Chondrocyte (in vitro differentiated cells): ENCODE measurements at regions not wholly inside any gene's neighbourhood (a gene's known extent, or its start where the extent isn't known, plus 50 kb on each side); places are given as distances from the start of the nearest gene placed in this dataset.

Experiments
- DNase-seq: peaks from one replicate; pipeline ENCODE4 v3.0.0; 2021; ENCODE audit warnings: mixed read lengths, low spot score
- H3K27ac Mint-ChIP-seq: one replicate; pipeline ENCODE4 v1.8.0; 2021; ENCODE audit warnings: mild to moderate bottlenecking, moderate library complexity, mixed read lengths; ENCODE audit not compliant: unreplicated experiment
- H3K27me3 Mint-ChIP-seq: 2 replicates; pipeline ENCODE4 v1.8.0; 2021; ENCODE audit warnings: low read depth, mixed read lengths
- H3K36me3 Mint-ChIP-seq: 2 replicates; pipeline ENCODE4 v1.8.0; 2021; ENCODE audit warnings: low read depth, mixed read lengths
- H3K4me1 Mint-ChIP-seq: 2 replicates; pipeline ENCODE4 v1.8.0; 2021; ENCODE audit warnings: low read depth, mild to moderate bottlenecking, mixed read lengths
- H3K4me3 Mint-ChIP-seq: one replicate; pipeline ENCODE4 v1.8.0; 2021; ENCODE audit warnings: mild to moderate bottlenecking, moderate library complexity, mixed read lengths; ENCODE audit not compliant: unreplicated experiment
- H3K9me3 Mint-ChIP-seq: 2 replicates; pipeline ENCODE4 v1.8.0; 2021; ENCODE audit warnings: low read depth, mixed read lengths
- CTCF ChIP-seq: fragments of 200-600 bp; sonication (generic); IDR thresholded peaks from 2 replicates; pipeline ENCODE4 v1.5.0; 2021; ENCODE audit warnings: antibody characterized with exemption, mild to moderate bottlenecking, moderate library complexity

- Mint-ChIP-seq H3K36me3 (no peaks in the 10 kb centered on the region), H3K4me3 (no peak overlapping the region), H3K9me3 (peaks cover 2% of the 10 kb centered on the region), H3K27me3 (no peaks in the 10 kb centered on the region), H3K4me1 (peaks cover 45% of the 10 kb centered on the region), H3K27ac (peak overlapping the region; percentile 22)
- DNase-seq, result no peak
- no peak for TF ChIP-seq CTCF
Measured at GRCh38 chr6:140571145-140571544, 1196.7 kb upstream of the CITED2 start.

GRCh38 chr6:140567466-140567865, 1193.0 kb upstream of the CITED2 start:
- Mint-ChIP-seq H3K4me3 (no peak overlapping the region), H3K9me3 (peaks cover 2% of the 10 kb centered on the region), H3K27ac (peak overlapping the region; percentile 38), H3K27me3 (no peaks in the 10 kb centered on the region), H3K4me1 (peaks cover 37% of the 10 kb centered on the region), H3K36me3 (no peaks in the 10 kb centered on the region)
- peak; percentile 24 for TF ChIP-seq CTCF
- no peak for DNase-seq

DNA sequence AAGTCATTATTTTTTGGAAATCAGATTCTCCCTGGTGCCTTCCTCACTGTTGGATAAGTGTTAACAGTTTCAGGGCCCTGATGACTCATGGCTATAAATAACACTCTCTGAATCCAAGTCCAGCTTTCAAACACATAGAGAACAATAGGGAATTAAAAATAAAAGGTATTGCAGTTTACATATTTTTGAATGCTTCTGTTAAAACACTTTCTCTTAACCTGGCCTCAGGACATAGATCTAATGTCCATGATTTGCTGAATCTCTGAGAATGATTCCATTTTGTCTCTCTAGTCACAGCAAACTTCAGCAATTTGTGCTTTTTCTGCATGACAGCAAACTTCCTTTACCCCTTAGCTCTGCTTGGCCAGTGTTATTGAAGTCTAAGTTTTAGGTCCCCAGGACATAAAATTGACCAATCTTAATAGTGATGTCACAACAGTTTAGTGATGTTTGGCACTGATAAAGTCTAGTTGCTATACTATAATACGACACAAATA, 1192.4 kb upstream of the CITED2 start:
- H3K27ac Mint-ChIP-seq, result peak overlapping the region; percentile 38
- no peak for DNase-seq
- peaks cover 2% of the 10 kb centered on the region for H3K9me3 Mint-ChIP-seq
- H3K4me3 Mint-ChIP-seq, result no peak overlapping the region
- peaks cover 31% of the 10 kb centered on the region for H3K4me1 Mint-ChIP-seq
- H3K36me3 Mint-ChIP-seq, result no peaks in the 10 kb centered on the region
- no peak for TF ChIP-seq CTCF
- no peaks in the 10 kb centered on the region for H3K27me3 Mint-ChIP-seq

DNA sequence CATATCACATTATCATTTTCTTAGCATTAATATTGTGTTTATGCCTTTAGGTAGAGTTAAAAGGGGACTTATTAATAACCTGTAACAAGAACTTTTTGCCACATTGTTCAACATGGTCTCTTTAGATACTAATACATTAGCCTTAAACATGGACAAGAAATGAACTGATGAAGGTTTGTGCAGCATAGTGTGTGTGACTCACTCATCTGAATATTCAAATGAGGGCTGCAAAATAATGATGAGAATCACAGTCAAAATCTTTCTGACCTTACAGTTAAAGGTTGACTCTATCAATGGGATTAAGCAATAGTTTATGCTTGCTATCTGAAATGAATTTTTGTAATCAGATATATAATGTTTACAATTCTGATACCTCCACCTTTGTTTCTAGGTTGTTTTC, 1189.3 kb upstream of the CITED2 start:
- H3K4me3 Mint-ChIP-seq, result no peak overlapping the region
- no peaks in the 10 kb centered on the region for H3K9me3 Mint-ChIP-seq
- TF ChIP-seq CTCF, result no peak
- DNase-seq, result no peak
- H3K27me3 Mint-ChIP-seq, result no peaks in the 10 kb centered on the region
- peaks cover 18% of the 10 kb centered on the region for H3K4me1 Mint-ChIP-seq
- no peak overlapping the region for H3K27ac Mint-ChIP-seq
- no peaks in the 10 kb centered on the region for H3K36me3 Mint-ChIP-seq

DNA sequence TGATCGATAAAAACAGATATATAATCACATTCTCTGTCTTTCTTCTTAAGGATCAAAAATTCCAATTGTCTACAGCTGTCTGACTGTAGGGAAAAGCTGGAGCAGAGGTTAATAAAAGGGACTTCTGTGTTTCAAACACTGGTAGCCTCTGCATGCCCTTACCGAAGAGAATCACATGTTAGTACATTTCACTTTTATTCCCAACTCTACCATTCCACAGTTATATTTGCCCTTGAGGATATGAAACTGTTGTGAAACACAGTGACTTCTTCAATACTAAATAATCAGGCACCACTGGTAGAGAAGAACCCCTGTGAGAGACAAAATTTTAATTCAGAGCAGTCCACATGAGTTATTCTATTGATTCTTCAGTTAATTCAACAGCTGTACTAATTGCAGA, 1187.3 kb upstream of the CITED2 start:
- peaks cover 7% of the 10 kb centered on the region for H3K4me1 Mint-ChIP-seq
- H3K36me3 Mint-ChIP-seq, result no peaks in the 10 kb centered on the region
- peaks cover 4% of the 10 kb centered on the region for H3K9me3 Mint-ChIP-seq
- H3K27me3 Mint-ChIP-seq, result no peaks in the 10 kb centered on the region
- no peak overlapping the region for H3K4me3 Mint-ChIP-seq
- DNase-seq, result no peak
- TF ChIP-seq CTCF, result no peak
- no peak overlapping the region for H3K27ac Mint-ChIP-seq
